Suprapubic skin (tissue), 4 donors: ENCODE measurements at regions not wholly inside any gene's neighbourhood (a gene's known extent, or its start where the extent isn't known, plus 50 kb on each side); places are given as distances from the start of the nearest gene placed in this dataset.

Source experiments
- CTCF ChIP-seq, 2 donors: fragments of 200-600 bp in 1 of 2; fragments of 450-650 bp in 1 of 2; sonication (generic) in 1 of 2; IDR thresholded peaks; one replicate each; pipeline ENCODE4 v1.5.1; 2016 to 2019; ENCODE audit warnings: antibody characterized with exemption in 2 of 2, mild to moderate bottlenecking in 1 of 2, moderate library complexity in 1 of 2
- EP300 ChIP-seq: sonication (generic); formaldehyde crosslinking; IDR thresholded peaks from one replicate; pipeline ENCODE4 v1.6.1; 2017; ENCODE audit warnings: antibody characterized with exemption
- POLR2AphosphoS5 ChIP-seq, 3 donors: sonication (generic); formaldehyde crosslinking; IDR thresholded peaks; one replicate each; pipeline ENCODE4 v1.6.1; 2017; ENCODE audit warnings: antibody characterized with exemption in 3 of 3

- TF ChIP-seq CTCF (IDR thresholded peaks at IDR 0.05) (no peak), POLR2AphosphoS5 (IDR thresholded peaks at IDR 0.05) (no peak), EP300 (no peak)
Measured at GRCh38 chr12:115438314-115438713, 754.3 kb upstream of the TBX3 start.
